Erythroblast (primary cell): ENCODE measurements at regions not wholly inside any gene's neighbourhood (a gene's known extent, or its start where the extent isn't known, plus 50 kb on each side); places are given as distances from the start of the nearest gene placed in this dataset.

Source experiments
- GATA1 ChIP-seq: IDR thresholded peaks from 2 replicates; pipeline ENCODE4 v1.6.1; 2011; ENCODE audit warnings: low read depth, mild to moderate bottlenecking, control low read depth, low read length, moderate library complexity
- POLR2A ChIP-seq: IDR thresholded peaks from 2 replicates; pipeline ENCODE4 v1.6.1; 2011; ENCODE audit warnings: mild to moderate bottlenecking, low read length

DNA sequence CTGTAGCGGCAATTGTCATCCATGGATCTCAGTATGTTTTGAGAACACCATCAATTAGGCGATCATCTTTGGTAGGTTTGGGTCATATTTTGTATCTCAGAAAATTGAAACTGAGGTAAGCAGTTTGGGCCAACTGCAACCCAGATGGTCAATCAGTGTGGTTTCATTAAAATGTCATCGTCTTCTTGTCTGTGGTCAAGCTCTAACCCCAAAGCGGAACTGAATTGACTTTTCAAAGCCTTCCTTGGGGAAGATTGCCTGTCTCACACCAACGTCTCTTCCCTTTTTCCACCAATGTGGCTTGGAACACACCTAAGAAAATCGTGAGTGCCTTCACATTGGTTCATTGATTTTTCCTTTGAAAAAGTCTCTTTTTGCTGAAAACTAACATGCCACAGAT is 56.3 kb upstream of the UBAC2 start:
- no peak for TF ChIP-seq POLR2A
- TF ChIP-seq GATA1 = no peak
